NCI-H526 treated with DMSO at 0.1 percent for 48 hours (cell line): ENCODE measurements at regions not wholly inside any gene's neighbourhood (a gene's known extent, or its start where the extent isn't known, plus 50 kb on each side); places are given as distances from the start of the nearest gene placed in this dataset.

Source experiments
- DNase-seq: peaks from one replicate; lab custom pipeline; 2025; lab: John Stamatoyannopoulos, UW

DNA sequence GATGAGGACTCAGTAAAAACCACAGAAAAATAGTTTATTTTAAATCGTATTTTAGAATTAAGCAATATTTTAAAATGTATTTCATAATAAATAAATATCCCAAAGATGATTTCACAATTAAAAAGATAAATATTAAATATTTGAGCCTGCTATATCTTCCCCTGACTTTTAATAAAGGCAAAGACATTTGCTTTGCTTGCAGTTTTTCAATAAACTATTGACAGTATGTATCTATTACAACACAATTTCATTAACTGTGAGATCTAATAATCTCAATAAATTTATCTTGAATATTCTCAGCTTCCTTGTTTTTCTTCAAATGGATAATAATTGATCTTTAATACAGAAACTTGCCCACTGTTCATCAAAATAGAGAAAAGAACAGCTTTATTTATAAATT lies 186.2 kb upstream of the TARS1 start:
- DNase-seq: no peak

DNA sequence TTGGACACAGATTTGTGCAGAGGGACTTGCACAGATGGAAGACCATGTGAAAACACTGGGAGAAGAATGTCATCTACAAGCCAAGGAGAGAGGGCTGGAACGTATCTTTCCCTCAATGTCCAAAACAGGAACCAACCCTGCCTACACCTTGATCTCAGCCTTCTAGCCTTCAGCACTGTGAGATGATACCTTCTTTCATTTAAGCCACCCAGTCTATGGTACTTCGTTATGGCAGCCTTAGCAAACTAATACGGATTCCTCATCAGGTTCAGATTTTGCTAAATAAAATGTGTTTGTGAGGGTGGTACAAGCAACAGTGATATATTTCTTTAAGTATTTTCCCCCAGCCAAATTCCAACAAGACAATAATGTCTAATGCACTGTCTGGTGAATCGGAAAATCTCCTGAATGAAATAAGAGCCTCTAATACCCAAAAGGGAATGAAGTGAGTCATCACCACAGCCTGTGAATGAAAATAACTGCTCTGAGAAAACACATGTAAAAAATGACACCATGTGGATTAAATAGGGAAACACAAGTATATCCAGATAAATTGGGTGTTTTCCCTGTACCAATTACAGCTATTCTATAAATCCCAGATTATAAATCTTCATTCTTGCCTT lies 182.8 kb upstream of the TARS1 start:
- DNase-seq: no peak

DNA sequence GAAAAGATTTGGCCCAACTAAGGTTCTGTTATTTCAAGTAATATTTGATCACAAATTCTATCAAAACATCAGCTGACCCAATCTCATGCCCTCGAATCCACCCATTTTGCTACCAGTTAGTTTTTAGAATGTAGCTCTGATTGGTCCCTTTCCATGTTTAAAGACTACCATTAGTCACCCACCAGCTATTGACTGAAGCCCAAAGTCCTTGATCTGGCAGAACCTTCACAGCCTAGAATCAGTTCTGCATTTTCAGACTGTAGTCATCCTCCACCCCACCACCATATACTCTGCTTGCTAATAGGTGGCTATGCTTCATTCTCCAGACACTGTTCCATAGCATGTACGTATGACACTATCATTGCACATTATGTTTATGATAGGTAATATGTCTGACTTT lies 182.2 kb upstream of the TARS1 start:
- DNase-seq: no peak

DNA sequence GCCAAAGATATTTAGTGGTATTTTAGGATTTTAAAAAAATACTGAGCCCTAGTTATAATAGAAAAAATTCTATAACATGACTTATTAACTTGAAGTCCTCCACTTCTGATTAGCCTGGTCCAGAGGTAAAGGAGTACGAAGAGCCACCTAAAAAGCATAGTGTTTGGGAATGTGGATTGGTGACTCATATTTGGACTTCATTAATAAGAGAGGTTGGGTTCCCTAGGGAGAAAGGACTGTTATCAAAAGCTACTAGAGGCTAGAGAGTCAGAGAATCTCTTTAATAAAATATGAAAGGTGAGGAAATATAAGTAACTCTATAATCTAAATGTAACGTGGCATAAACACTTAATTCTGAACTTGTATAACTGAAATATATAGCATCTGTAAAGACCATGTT lies 180.7 kb upstream of the TARS1 start:
- DNase-seq: no peak

DNA sequence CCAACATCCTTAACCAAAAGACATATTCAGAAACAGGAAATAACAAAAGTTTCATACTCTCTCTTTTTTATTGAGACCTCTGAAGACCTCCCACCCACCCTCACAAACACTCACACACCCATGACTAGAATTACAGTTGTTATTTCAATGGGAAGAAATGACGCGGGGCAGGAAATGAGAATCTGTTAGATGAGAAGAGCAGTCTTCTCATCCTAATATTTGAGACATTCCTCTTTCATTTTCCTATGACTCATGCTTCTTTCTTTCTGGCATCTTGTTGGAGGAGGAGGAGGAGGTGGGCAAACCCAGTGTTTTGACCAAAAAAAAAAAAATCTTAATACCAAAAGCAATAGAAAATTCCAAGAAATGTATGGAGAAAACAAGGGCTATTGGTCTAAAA lies 179.5 kb upstream of the TARS1 start:
- no peak for DNase-seq

DNA sequence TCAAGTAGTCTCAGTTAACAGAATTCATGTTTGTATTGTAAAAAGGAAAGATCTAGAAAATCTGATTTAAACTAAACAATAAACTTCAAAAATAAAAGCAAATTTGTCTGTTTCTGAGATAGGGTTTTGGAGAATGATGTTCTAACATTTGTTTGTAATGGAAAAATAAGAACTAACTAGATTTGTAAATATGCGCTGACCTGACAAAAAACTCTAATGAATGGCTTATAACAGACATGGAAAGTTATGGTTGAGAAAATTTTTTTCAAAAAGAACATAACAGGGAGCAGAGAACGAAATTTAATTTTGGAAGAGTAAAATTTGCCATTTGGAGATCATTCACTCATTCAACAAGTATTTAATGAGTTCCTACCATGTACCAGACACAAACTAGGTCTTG lies 179.0 kb upstream of the TARS1 start:
- no peak for DNase-seq

DNA sequence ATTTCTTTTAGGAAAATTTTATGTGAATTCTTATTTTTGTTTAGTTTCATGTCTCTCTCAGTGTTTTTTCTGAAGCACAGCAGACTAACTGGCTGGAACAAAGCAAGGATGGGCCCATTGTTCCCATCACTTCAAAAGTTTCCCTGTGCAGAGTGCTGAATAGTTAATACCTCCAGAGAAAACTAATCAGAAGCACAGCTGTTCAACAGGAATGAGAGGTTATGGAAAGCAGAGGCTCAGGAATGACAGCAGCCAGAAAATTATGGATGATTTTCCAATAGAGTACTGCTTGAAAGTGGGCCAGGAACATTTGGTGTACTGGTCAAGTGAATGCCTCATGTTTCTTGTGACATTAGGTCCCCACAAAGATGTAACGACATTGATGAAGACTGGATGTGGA lies 173.0 kb upstream of the TARS1 start:
- no peak for DNase-seq

DNA sequence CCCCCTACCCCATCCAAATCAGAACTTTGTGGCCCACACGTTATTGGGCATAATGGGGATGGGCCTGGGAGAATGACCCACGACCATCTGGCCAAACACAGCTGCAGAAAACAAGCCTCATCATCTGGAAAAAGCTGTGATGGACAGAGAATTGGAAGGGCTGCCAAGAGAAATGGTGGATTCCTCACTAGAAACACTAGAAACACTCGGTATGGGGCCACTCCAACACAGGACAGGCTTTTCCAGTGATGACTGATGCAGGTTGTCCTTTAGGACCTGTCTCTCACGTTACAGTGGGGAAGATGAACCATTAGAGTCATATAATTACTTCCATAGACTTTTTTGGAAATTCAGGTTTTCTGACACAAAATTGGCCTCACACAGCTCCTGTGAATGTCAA lies 172.4 kb upstream of the TARS1 start:
- no peak for DNase-seq

DNA sequence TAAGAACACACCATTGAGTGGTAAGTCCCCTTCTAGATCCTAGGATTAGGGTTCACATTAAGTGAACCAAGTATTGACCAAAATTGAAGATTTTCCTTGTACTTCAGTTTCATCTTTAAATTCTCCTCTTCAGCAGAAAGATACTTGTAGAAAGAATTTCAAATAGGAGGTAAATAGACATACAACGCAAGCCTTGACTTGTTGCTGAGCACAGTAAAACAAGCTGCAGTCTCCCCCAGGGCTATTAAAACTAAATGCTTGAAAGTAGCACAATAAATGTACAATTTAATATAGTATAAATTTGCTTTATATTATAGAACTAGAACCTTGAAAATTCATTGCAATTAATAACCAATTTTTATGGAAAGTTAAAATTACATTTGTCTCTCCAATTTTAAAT lies 170.1 kb upstream of the TARS1 start:
- no peak for DNase-seq

DNA sequence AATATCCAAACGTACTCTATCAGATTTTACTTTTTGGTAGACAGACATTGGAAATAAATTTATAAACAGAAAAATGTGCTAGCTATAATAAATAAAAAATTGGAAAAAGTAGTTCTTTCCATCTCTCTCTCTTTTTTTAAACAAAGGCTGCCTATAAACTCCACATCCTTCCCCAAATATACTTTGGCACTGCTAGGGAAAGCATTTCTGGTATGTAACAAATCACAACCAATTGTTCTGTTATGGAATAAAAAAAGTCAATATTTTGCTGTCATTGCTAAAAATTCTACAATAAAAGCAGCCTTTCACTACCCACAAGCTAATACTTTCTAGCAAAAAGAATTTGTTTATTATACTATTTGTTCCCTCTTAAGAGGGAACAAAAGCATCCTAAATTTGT lies 169.2 kb upstream of the TARS1 start:
- no peak for DNase-seq

DNA sequence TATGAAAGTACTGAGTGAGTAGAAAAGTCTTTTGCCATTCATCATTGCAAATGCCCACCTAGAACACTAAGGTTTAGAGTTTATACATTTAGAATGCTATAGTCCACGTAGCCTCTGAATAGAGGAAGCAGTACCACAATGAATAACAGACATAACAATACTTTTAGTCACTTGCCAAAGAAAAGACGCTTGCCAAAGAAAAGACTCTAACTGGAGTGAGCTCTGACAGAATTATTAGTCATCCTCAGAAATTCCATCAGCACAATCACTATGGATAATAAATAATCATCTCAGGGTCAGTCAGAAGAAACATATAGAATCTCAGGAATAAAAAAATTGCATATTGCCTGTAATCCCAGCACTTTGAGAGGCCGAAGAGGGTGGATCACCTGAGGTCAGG lies 168.5 kb upstream of the TARS1 start:
- no peak for DNase-seq

DNA sequence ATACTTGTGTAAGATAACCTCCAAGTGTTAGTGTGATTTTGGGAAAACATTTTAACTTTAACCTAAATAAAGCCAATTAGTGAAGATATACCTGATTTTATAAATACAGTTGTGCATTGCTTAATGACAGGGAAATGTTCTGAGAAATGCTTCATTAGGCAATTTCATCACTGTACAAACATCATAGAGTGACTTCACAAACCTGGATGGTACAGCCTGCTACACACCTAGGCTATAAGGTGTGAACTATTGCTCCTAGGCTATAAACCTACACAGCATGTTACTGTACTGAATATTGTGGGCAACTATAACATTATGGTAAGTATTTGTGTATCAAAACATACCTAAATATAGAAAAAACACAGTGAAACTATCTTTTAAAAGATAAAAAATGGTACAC lies 166.8 kb upstream of the TARS1 start:
- no peak for DNase-seq

DNA sequence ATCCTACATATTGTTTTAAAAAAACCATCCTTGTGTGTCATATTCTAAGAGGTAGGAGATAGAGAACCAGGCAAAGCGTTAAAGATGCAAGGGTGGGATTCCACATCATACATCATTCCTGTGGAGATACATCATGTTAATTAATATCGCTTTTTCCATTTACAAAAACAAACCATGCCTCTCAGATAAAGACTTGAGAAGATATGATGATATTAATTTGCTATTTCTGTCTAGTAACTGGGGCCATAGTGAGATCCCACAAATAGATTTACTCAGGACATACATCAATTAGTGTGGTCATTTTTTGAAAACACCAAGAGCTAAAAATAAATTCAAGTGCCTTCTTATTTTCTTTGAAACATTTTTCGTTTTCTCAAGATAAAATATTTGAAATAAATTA lies 165.4 kb upstream of the TARS1 start:
- DNase-seq: no peak

DNA sequence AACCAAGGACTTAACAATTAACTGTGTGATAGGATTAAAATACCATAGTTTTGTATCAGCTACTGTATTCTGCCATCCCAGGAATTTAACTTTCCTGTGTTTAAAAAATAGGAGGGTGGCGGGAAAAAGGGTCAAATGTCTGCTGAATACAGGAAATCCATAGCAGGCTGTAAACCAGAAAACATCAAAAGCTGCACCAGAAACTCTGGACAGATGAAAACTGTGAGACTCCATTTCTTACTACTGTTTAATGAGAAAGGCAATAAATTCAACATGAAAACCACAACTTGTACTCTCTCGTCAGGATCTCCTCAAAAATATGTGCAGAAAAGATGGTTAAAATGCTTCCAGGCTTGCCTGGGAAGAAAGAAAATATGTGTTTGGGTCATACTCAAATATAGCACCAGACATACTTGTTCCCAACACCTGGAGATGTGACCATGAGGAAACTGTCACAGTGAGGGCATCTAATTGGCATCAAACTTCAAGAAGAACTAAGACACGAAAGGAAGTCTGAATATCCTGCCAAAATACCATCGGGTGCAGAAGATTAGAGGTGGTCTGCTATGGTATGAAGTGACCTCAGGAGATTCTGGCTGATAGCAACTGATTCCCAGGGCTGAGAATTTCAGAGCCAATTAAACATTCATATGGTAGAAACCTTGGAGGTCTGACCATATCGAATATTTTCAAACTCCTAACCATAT lies 164.7 kb upstream of the TARS1 start:
- no peak for DNase-seq

DNA sequence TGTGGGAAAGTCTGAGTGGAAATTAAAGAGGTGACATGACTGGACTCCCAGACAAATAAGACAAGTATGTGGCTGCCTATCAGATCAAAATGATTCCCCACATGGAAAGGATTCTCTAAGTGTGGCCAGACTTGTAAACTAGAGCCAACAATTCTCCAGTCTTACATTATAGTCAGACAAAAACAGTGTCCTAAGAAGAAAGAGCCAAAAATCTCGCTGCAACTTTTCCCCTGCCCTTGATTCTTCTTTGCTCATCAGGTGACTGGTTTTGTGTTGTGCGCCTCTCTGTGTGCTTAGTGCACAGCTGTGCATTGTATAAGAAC lies 164.2 kb upstream of the TARS1 start:
- DNase-seq: no peak

DNA sequence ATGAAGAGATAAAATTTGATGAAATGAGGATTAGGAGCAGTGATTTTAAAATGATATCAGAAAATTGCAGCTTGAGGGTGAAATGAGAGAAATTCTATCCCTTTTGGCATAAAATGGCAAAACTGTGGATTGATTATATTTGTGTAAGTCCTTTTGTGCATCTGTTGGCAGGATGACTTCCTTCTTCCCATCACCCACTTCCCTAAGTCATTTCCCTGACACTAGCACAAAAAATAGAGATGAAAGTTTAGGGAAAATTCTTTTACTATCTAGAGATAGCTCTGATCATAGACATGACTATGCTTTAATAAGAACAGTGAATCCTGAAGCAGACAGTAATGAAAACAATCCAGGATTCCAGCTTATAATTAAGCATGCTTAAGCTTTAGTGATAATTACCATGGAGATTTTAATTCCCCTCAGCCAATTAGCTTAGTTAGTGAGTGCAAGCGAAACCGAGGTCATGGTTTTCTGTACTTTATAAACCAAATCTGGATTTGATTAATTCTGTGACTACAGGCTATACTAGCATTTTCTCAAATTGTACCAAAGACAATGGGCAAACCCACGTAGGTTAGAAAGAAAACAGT lies 163.6 kb upstream of the TARS1 start:
- DNase-seq: no peak

DNA sequence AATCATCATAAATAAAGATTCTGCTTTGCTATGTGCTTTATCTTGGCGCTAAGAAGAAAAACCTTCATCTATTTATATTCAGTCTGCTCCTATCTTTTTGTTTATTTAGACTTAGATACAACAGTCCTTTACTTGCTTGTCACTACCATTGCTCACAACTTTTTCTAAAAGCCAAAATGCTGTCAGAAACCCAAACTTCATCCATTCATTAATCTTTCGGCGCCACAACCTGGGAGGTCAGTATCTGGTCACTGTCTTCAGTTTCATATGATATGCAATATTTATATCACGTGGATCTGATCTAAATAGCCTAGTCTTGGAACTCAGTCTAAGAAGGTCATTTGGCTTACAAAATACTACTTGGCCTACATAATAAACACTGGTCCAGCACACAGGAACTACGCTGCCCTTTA lies 159.3 kb upstream of the TARS1 start:
- no peak for DNase-seq

DNA sequence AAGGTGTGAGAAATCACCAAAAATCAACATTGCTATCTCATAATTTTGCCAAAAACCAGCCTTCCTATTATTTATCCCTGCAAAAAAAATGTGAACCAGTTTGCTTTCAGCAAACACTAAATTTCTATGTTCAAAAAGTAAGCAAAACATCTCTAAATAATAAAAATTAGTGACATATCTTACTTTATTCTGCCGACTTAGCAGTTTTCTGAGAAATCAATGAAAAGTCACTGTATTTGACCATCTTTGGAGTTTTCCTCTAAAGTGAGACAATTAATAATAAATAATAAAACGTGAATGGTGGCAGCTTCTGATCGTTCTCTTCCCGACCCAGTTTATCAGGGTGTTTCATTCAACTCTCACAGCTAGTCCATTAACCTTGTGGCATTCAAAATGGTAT lies 158.6 kb upstream of the TARS1 start:
- DNase-seq: no peak

DNA sequence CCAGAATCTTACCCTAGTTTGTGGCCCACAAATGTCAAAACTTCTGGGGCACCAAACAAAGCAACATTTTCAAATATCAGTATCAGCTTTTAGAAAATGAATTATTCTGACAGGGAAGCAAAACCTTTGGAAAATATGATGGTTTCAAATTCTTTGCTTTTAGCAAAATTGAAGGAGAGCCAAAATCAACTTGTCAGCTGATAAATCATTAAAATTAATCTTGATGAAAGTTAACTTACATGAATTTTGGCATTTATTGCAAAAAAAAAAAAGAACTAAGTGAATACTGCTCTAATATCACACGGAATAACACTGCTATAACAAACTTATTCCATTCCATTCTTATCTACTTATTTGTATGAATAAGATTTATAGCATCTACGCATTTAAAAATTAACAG lies 158.1 kb upstream of the TARS1 start:
- no peak for DNase-seq

DNA sequence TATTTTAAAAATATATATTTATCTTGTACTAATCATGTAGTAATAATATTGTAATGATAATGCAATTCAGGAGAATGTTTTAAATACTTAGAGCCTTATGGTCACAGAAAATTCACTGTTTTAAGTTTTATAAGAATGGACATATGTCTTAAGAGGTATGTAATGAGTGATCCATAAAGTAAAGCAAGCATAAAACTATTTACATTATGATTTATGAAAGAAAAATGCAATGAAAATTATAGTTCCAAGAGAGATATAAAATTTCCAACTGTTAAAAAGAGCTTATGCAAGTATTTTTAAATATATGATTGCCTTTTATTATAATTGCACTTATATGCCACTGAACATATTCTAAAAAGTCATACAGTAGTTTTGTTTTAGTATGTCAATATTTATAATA lies 157.5 kb upstream of the TARS1 start:
- no peak for DNase-seq

DNA sequence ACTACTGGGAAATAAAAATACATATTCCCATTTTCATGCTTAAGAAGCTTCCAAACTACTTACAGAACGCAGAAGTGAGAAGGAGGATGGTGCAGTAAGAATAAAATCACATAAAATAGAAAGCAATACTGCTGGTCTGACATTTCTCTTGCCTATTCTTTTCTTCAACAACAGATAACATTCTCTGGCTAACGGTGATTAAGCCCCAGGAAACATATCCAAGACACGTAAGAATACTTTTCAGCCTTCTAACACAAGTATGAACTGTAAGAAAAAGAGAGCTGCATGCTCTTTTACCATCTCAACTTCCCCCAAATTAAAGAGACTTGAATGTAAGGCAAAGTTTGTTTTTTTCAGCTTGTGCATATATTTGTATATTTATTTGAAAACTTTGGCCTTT lies 156.1 kb upstream of the TARS1 start:
- DNase-seq: no peak

DNA sequence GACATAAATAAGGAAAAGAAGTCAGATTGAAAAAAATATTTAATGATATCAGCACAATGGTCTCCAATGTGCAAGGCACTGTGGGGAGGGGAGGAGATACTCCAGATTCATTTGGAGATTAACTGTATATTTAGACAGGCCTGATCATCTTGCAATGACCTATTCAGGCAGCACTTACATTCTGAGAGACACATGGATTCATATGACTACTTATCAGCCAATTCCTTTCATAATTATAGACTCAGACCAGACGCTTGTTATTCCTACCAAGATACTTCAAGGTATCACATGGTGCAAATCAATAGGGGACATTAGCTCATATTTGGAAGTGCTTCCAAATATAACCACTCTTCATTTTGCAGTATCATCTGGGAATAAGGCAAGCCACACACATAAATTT lies 153.5 kb upstream of the TARS1 start:
- DNase-seq: no peak

DNA sequence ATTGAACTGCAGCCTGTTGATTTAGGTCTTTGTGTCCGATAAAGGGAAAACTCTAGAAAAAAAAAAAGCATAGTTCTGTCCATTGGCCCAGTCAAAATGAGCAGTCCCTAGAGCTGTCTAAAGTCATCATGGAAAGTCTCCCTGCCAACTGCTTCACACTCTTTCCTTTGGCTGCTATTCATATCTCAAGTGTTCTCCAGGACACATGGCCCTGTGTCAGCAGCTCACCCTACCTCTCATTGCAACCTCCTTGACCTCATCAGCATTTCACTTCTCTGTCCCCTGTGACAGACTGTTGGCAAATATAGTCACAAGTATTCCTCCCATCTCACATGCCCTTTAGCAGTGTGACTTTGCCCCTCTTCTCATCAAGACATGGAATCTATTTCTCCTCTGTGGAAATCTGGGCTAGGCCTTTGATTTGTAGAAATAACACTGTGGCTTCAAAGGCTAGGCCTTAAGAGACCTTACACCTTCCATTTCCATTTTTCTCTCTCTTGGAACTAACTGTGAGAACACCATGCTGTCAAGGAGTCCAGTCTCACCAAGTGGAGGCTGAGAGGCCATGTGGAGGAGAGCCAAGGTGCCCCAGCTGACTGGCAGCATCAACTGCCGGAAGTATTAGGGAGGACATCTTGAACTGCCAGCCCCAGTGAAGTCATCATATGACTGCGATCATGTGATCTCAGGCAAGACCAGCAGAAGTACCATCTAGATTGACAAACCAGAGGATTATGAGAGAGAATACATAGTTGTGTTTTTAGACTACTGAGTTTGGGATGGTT lies 149.4 kb upstream of the TARS1 start:
- no peak for DNase-seq
